Muscle layer of duodenum (tissue), 2 donors: ENCODE measurements at regions not wholly inside any gene's neighbourhood (a gene's known extent, or its start where the extent isn't known, plus 50 kb on each side); places are given as distances from the start of the nearest gene placed in this dataset.

Experiments
- H3K27ac ChIP-seq: one replicate; pipeline ENCODE4 v1.7.0; 2013; ENCODE audit warnings: mild to moderate bottlenecking, low read length
- H3K27me3 ChIP-seq: one replicate; pipeline ENCODE4 v1.7.0; 2013; ENCODE audit warnings: low read depth, mild to moderate bottlenecking, control low read depth, low read length
- H3K36me3 ChIP-seq, 2 donors: one replicate each; pipeline ENCODE4 v1.7.0; 2013; ENCODE audit warnings: low read length in 2 of 2, control low read depth in 1 of 2, mild to moderate bottlenecking in 1 of 2; ENCODE audit not compliant: insufficient read depth in 2 of 2, control insufficient read depth in 1 of 2
- H3K4me1 ChIP-seq, 2 donors: one replicate each; pipeline ENCODE4 v1.7.0; 2013; ENCODE audit warnings: low read length in 2 of 2, mild to moderate bottlenecking in 2 of 2, control low read depth in 1 of 2, moderate library complexity in 1 of 2; ENCODE audit not compliant: insufficient read depth in 2 of 2, control insufficient read depth in 1 of 2
- H3K4me3 ChIP-seq, 2 donors: one replicate each; pipeline ENCODE4 v1.7.0; 2013; ENCODE audit warnings: low read length in 2 of 2, low read depth in 1 of 2, mild to moderate bottlenecking in 1 of 2
- H3K9me3 ChIP-seq, 2 donors: one replicate each; pipeline ENCODE4 v1.7.0; 2013; ENCODE audit warnings: low read length in 2 of 2, control low read depth in 1 of 2, mild to moderate bottlenecking in 1 of 2; ENCODE audit not compliant: control insufficient read depth in 1 of 2
- donor health status: healthy.

DNA sequence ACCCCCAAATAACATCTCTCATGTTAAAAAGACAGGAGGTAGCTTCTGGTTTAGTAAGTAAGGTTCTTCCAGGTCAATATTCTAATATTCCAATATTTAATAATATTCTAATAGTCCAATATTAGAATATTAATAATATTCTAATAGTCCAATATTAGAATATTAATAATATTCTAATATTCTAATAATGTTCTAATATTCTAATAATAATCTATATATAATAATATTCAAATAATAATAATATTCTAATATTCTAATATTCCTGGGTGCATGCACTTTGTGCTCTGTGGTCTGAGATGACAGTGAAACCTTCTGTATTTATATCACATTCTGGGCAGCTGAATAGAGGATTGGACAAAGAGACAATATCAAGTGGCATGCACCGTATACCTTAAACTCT is 96.1 kb downstream of the PCDH10 start:
- Histone ChIP-seq H3K9me3 (no peaks in the 10 kb centered on the region), H3K4me3 (no peak overlapping the region), H3K36me3 (no peaks in the 10 kb centered on the region), H3K27ac (no peak overlapping the region), H3K27me3 (no peaks in the 10 kb centered on the region), H3K4me1 (no peaks in the 10 kb centered on the region)
